IMR-90 (cell line): ENCODE measurements at regions not wholly inside any gene's neighbourhood (a gene's known extent, or its start where the extent isn't known, plus 50 kb on each side); places are given as distances from the start of the nearest gene placed in this dataset.

Source experiments
- ATAC-seq: fragments of 200-7000 bp; cut with Tn5 transposase; 2 replicates; pipeline ENCODE4 v1.9.1; 2020; ENCODE audit warnings: low read depth, mild to moderate bottlenecking, moderate library complexity
- BruUV-seq: library from RNA; stranded (reverse); fragments of 400-500 nt; replicated peaks from 2 replicates; lab custom pipeline; 2021; lab: Mats Ljungman, UMichigan
- CTCF ChIA-PET: fragments of 300-600 bp; formaldehyde crosslinking; extraction: SDS; loops from one replicate; lab custom pipeline; 2021; ENCODE audit warnings: antibody characterized with exemption; lab: Yijun Ruan, JAX
- POLR2A ChIA-PET: fragments of 300-600 bp; sonication (Branson Sonifier 250); formaldehyde crosslinking; loops from one replicate; lab custom pipeline; 2022; ENCODE audit warnings: antibody characterized with exemption; ENCODE audit not compliant: unreplicated experiment; lab: Charles Lee
- DNase-seq: peaks from one replicate; pipeline ENCODE4 v3.0.0; 2013
- H2AFZ ChIP-seq: replicated peaks from 2 replicates; pipeline ENCODE3; 2013; ENCODE audit warnings: low read length, mild to moderate bottlenecking; ENCODE audit not compliant: poor library complexity
- H2AK5ac ChIP-seq: 2 replicates; pipeline ENCODE4 v1.6.1; 2013; ENCODE audit warnings: low read depth, low read length, inconsistent platforms
- H2AK9ac ChIP-seq: replicated peaks from 2 replicates; pipeline ENCODE3; 2013; ENCODE audit warnings: mild to moderate bottlenecking, low read depth, low read length, moderate library complexity; ENCODE audit not compliant: poor library complexity
- H2BK120ac ChIP-seq: 2 replicates; pipeline ENCODE4 v1.6.1; 2013; ENCODE audit warnings: low read depth, low read length, inconsistent platforms
- H2BK15ac ChIP-seq: 3 replicates; pipeline ENCODE4 v1.6.1; 2013; ENCODE audit warnings: low read depth, low read length, inconsistent platforms
- H2BK20ac ChIP-seq: 2 replicates; pipeline ENCODE4 v1.6.1; 2013; ENCODE audit warnings: low read depth, mild to moderate bottlenecking, inconsistent platforms, low read length, moderate library complexity
- H2BK5ac ChIP-seq: 2 replicates; pipeline ENCODE4 v1.6.1; 2013; ENCODE audit warnings: mild to moderate bottlenecking, low read depth, low read length, inconsistent platforms; ENCODE audit not compliant: poor library complexity, severe bottlenecking
- H3K14ac ChIP-seq: replicated peaks from 2 replicates; pipeline ENCODE4 v1.6.1; 2013; ENCODE audit warnings: low read depth, low read length, inconsistent platforms
- H3K18ac ChIP-seq: 2 replicates; pipeline ENCODE4 v1.6.1; 2013; ENCODE audit warnings: low read depth, low read length, control low read depth
- H3K23ac ChIP-seq: 2 replicates; pipeline ENCODE4 v1.6.1; 2013; ENCODE audit warnings: low read depth, low read length, inconsistent platforms
- H3K27ac ChIP-seq: 2 replicates; pipeline ENCODE4 v1.5.1; 2013; ENCODE audit warnings: mild to moderate bottlenecking, control low read depth, low read length; ENCODE audit not compliant: insufficient read depth
- H3K27me3 ChIP-seq: 2 replicates; pipeline ENCODE4 v1.6.1; 2013; ENCODE audit warnings: low read length; ENCODE audit not compliant: control insufficient read depth, insufficient read depth
- H3K36me3 ChIP-seq: 2 replicates; pipeline ENCODE4 v1.6.1; 2013; ENCODE audit warnings: low read length, mixed read lengths; ENCODE audit not compliant: control insufficient read depth, insufficient read depth
- H3K4ac ChIP-seq: 2 replicates; pipeline ENCODE4 v1.6.1; 2013; ENCODE audit warnings: low read depth, low read length, inconsistent platforms
- H3K4me1 ChIP-seq: 2 replicates; pipeline ENCODE4 v1.6.1; 2013; ENCODE audit warnings: low read length, mixed read lengths; ENCODE audit not compliant: control insufficient read depth, insufficient read depth
- H3K4me2 ChIP-seq: 2 replicates; pipeline ENCODE4 v1.6.1; 2013; ENCODE audit warnings: low read depth, mild to moderate bottlenecking, control low read depth, low read length, moderate library complexity
- H3K4me3 ChIP-seq: 2 replicates; pipeline ENCODE4 v1.5.1; 2013; ENCODE audit warnings: low read depth, mild to moderate bottlenecking, control low read depth, low read length, moderate library complexity; ENCODE audit not compliant: insufficient read depth
- H3K56ac ChIP-seq: 2 replicates; pipeline ENCODE4 v1.6.1; 2013; ENCODE audit warnings: low read length, inconsistent platforms; ENCODE audit not compliant: insufficient read depth; ENCODE audit errors: extremely low read depth
- H3K79me1 ChIP-seq, 2 experiments: 2 replicates each; pipeline ENCODE4 v1.6.1; 2013; ENCODE audit warnings: low read length in 2 of 2, inconsistent platforms in 1 of 2, low read depth in 1 of 2
- H3K9ac ChIP-seq: 2 replicates; pipeline ENCODE4 v1.6.1; 2013; ENCODE audit warnings: low read depth, low read length, control low read depth
- H3K9me1 ChIP-seq: 2 replicates; pipeline ENCODE4 v1.6.1; 2013; ENCODE audit warnings: low read length, inconsistent platforms; ENCODE audit not compliant: insufficient read depth
- H3K9me3 ChIP-seq: 2 replicates; pipeline ENCODE4 v1.6.1; 2013; ENCODE audit warnings: low read length; ENCODE audit not compliant: control insufficient read depth, insufficient read depth
- H4K20me1 ChIP-seq: 2 replicates; pipeline ENCODE4 v1.6.1; 2013; ENCODE audit warnings: low read length, inconsistent platforms; ENCODE audit not compliant: insufficient read depth
- H4K5ac ChIP-seq: 2 replicates; pipeline ENCODE4 v1.6.1; 2013; ENCODE audit warnings: mild to moderate bottlenecking, low read depth, low read length, control low read depth
- H4K8ac ChIP-seq, 2 experiments: 2 replicates each; pipeline ENCODE4 v1.6.1; 2013; ENCODE audit warnings: low read depth in 2 of 2, low read length in 2 of 2, control low read depth in 1 of 2, inconsistent platforms in 1 of 2
- H4K91ac ChIP-seq: 2 replicates; pipeline ENCODE4 v1.6.1; 2013; ENCODE audit warnings: low read depth, low read length, inconsistent platforms; ENCODE audit not compliant: insufficient read depth
- BHLHE40 ChIP-seq: fragments of 150-350 bp; IDR thresholded peaks from 2 replicates; pipeline ENCODE4 v1.6.1; 2016; ENCODE audit warnings: mild to moderate bottlenecking, low read depth, low read length
- FOS ChIP-seq: fragments of 150-350 bp; IDR thresholded peaks from 2 replicates; pipeline ENCODE4 v1.6.1; 2016; ENCODE audit warnings: low read depth, low read length
- MAFK ChIP-seq: IDR thresholded peaks from 2 replicates; pipeline ENCODE4 v1.6.1; 2012; ENCODE audit warnings: low read depth, low read length, improper control_type of control experiment
- NFE2L2 ChIP-seq: fragments of 150-350 bp; IDR thresholded peaks from 2 replicates; pipeline ENCODE4 v1.6.1; 2016; ENCODE audit warnings: low read depth, mild to moderate bottlenecking, low read length
- RAD21 ChIP-seq: IDR thresholded peaks from 2 replicates; pipeline ENCODE4 v1.6.1; 2012; ENCODE audit warnings: low read length, improper control_type of control experiment
- RCOR1 ChIP-seq: IDR thresholded peaks from 2 replicates; pipeline ENCODE4 v1.6.1; 2012; ENCODE audit warnings: mild to moderate bottlenecking, low read length, improper control_type of control experiment; ENCODE audit not compliant: insufficient replicate concordance
- RFX5 ChIP-seq: IDR thresholded peaks from 2 replicates; pipeline ENCODE4 v1.8.0; 2012; ENCODE audit warnings: low read depth, mild to moderate bottlenecking, low read length, moderate library complexity
- WGBS, 2 experiments: methylation state at CpG; one replicate each; pipeline versions ENCODE4 v1.1.5 to v1.1.7; 2013; ENCODE audit warnings: missing lambda C conversion rate in 2 of 2; ENCODE audit not compliant: insufficient read length in 1 of 2; ENCODE audit errors: extremely low coverage in 2 of 2; 5-methylcytosine and 5-hydroxymethylcytosine counted together
- dilution Hi-C: fragments of 300-500 bp; cut with HindIII; formaldehyde crosslinking; loops from one replicate; pipeline ENCODE4 v1.14.3; 2018; ENCODE audit warnings: low sequenced_read_pairs; ENCODE audit not compliant: unreplicated experiment
- in situ Hi-C: fragments of 300-500 bp; cut with MboI; formaldehyde crosslinking; loops from 3 replicates; pipeline ENCODE4 v1.14.3; 2019; ENCODE audit warnings: low sequenced_read_pairs, inconsistent platforms, mixed read lengths
- intact Hi-C: fragments of 100-400 bp; cut with micrococcal nuclease; formaldehyde crosslinking; loops from 2 replicates; pipeline ENCODE4 v1.10.0; 2022
- TF ChIP-seq, protein P1 (sequence below): conservative IDR thresholded peaks from 2 replicates; pipeline ENCODE4 v1.5.1; 2012; ENCODE audit warnings: mild to moderate bottlenecking, low read depth, low read length, improper control_type of control experiment
- TF ChIP-seq, protein P2 (sequence below): fragments of 150-350 bp; IDR thresholded peaks from 2 replicates; pipeline ENCODE4 v1.6.1; 2016; ENCODE audit warnings: low read depth, mild to moderate bottlenecking, low read length, moderate library complexity, borderline replicate concordance

DNA sequence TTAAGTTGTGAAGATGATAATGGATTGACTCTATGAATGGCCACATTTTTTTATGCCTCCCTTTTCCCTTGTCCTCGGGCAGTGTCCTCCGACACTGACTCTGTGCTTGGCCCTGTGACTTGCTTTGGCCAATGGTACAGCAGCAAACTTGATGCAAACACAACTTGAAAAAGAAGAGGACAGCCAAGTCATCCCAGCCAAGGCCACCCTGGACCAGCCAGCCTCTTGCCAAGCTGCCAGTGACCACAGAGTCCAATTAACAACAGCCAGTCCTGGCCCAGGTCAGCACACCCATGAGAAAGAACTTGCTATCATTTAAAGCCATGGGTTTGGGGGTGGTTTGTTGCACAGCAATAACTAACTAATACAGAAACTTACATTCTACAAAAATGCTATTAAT lies 63.4 kb upstream of the SLC35C1 start:
- Histone ChIP-seq H2BK15ac (no peak overlapping the region), H2AFZ (no peak overlapping the region), H3K9me1 (no peaks in the 10 kb centered on the region), H3K9me3 (no peaks in the 10 kb centered on the region), H2AK9ac (no peak overlapping the region), H4K20me1 (no peaks in the 10 kb centered on the region), H3K79me1 (no peaks in the 10 kb centered on the region), H3K23ac (no peak overlapping the region), H2AK5ac (no peak overlapping the region), H3K14ac (no peak overlapping the region), H3K9ac (no peak overlapping the region), H3K27ac (no peak overlapping the region), H3K18ac (no peak overlapping the region), H2BK5ac (no peak overlapping the region), H3K4me1 (no peaks in the 10 kb centered on the region), H3K4me3 (no peak overlapping the region), H3K4me2 (no peak overlapping the region), H3K27me3 (peaks cover 5% of the 10 kb centered on the region), H4K8ac (no peak overlapping the region), H4K5ac (no peak overlapping the region), H2BK120ac (no peak overlapping the region), H3K36me3 (no peaks in the 10 kb centered on the region), H3K56ac (no peak overlapping the region), H4K91ac (no peak overlapping the region), H3K4ac (no peak overlapping the region), H2BK20ac (no peak overlapping the region)
- CTCF ChIA-PET, result no interaction called here
- POLR2A ChIA-PET, result no interaction called here
- ATAC-seq (no peak), DNase-seq (no peak)
- in situ Hi-C loops, result no loop called here
- intact Hi-C loops, result no loop called here
- TF ChIP-seq MAFK (no peak), RAD21 (no peak), RFX5 (no peak), RCOR1 (no peak), NFE2L2 (no peak), BHLHE40 (no peak), FOS (no peak)
- TF ChIP-seq, protein P1, sequence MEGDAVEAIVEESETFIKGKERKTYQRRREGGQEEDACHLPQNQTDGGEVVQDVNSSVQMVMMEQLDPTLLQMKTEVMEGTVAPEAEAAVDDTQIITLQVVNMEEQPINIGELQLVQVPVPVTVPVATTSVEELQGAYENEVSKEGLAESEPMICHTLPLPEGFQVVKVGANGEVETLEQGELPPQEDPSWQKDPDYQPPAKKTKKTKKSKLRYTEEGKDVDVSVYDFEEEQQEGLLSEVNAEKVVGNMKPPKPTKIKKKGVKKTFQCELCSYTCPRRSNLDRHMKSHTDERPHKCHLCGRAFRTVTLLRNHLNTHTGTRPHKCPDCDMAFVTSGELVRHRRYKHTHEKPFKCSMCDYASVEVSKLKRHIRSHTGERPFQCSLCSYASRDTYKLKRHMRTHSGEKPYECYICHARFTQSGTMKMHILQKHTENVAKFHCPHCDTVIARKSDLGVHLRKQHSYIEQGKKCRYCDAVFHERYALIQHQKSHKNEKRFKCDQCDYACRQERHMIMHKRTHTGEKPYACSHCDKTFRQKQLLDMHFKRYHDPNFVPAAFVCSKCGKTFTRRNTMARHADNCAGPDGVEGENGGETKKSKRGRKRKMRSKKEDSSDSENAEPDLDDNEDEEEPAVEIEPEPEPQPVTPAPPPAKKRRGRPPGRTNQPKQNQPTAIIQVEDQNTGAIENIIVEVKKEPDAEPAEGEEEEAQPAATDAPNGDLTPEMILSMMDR, result no peak
- TF ChIP-seq, protein P2, sequence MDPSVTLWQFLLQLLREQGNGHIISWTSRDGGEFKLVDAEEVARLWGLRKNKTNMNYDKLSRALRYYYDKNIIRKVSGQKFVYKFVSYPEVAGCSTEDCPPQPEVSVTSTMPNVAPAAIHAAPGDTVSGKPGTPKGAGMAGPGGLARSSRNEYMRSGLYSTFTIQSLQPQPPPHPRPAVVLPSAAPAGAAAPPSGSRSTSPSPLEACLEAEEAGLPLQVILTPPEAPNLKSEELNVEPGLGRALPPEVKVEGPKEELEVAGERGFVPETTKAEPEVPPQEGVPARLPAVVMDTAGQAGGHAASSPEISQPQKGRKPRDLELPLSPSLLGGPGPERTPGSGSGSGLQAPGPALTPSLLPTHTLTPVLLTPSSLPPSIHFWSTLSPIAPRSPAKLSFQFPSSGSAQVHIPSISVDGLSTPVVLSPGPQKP, result no peak
- dilution Hi-C loops, result no loop called here
- no TSS peak for BruUV-seq
- 80% methylated on average over 1 of the region's 2 CpGs; no CpG with 5 or more reads in 1 of the 2 experiments for WGBS, 2 experiments
